Ovary (tissue), 3 donors: ENCODE measurements at regions not wholly inside any gene's neighbourhood (a gene's known extent, or its start where the extent isn't known, plus 50 kb on each side); places are given as distances from the start of the nearest gene placed in this dataset.

Experiments
- POLR2A ChIP-seq: fragments of 450-650 bp; IDR thresholded peaks from one replicate; pipeline ENCODE4 v1.6.1; 2017; ENCODE audit warnings: antibody characterized with exemption, mild to moderate bottlenecking, moderate library complexity
- TF ChIP-seq, protein P1 (sequence below), 3 donors: fragments of 450-650 bp in 2 of 3; fragments of 200-600 bp in 1 of 3; IDR thresholded peaks; one replicate each; pipeline versions ENCODE4 v1.5.1 to v1.8.0; 2016 to 2022; ENCODE audit warnings: antibody characterized with exemption in 3 of 3, mild to moderate bottlenecking in 1 of 3
- donor health status: DM: no; HTN: no; CAD: no.

DNA sequence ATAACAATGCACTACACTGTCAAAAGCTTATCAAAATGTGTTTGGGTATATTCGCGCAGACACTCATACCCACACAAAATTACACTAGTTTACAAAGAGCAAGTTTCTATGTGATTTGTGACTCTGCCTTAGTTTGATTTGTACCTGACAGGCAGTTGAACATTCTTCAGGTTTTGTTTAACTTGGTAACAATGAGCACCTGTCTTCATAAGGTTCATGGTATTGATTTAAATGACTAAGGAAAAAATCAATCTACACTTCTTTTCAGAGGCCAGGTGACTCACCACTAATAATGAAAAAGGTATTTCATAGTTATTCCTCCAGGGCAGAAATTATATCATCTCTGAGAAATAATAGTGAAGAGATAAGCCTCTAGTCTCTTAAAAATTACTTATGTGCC, 1114.6 kb upstream of the AGA start:
- TF ChIP-seq, protein P1, sequence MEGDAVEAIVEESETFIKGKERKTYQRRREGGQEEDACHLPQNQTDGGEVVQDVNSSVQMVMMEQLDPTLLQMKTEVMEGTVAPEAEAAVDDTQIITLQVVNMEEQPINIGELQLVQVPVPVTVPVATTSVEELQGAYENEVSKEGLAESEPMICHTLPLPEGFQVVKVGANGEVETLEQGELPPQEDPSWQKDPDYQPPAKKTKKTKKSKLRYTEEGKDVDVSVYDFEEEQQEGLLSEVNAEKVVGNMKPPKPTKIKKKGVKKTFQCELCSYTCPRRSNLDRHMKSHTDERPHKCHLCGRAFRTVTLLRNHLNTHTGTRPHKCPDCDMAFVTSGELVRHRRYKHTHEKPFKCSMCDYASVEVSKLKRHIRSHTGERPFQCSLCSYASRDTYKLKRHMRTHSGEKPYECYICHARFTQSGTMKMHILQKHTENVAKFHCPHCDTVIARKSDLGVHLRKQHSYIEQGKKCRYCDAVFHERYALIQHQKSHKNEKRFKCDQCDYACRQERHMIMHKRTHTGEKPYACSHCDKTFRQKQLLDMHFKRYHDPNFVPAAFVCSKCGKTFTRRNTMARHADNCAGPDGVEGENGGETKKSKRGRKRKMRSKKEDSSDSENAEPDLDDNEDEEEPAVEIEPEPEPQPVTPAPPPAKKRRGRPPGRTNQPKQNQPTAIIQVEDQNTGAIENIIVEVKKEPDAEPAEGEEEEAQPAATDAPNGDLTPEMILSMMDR (IDR thresholded peaks at IDR 0.05), result no peak
- TF ChIP-seq POLR2A, result no peak
